ENCODE measurements at regions not wholly inside any gene's neighbourhood (a gene's known extent, or its start where the extent isn't known, plus 50 kb on each side); places are given as distances from the start of the nearest gene placed in this dataset.

DNA sequence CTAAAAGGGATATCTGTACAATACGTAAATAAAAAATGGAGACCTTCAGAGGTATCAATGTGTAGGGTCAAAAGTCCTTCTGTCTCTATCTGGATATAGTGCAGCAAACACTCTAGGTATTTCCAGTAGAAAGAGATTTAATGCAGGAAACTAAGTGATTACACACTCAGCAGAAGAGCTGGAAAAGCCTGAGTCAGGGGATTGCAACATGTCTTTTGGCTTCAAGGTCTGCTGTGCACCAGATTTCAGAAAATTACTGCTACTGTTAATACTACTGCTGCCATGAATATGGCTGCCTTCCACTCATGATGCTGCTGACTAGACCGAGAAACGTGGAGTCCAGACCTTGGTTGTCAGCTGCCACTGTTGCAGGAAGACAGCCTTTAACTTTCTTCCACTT lies 94.9 kb upstream of the DLX6 start:
- Histone ChIP-seq H4K20me1 (ENCODE audit: control insufficient read depth, insufficient read depth) (no peaks in the 10 kb centered on the region), H3K27me3 (replicated peaks in 1 of 2; ENCODE audit: control insufficient read depth in 2 of 2, insufficient read depth in 2 of 2, low read length in 1 of 2) (no peaks in the 10 kb centered on the region), H3K4me2 (ENCODE audit: control insufficient read depth, insufficient read depth) (no peak overlapping the region), H3K36me3 (ENCODE audit: control insufficient read depth in 2 of 2, insufficient read depth in 2 of 2, low read length in 1 of 2) (no peaks in the 10 kb centered on the region), H3K79me2 (ENCODE audit: control insufficient read depth, insufficient read depth, low read length) (no peaks in the 10 kb centered on the region), H3K9ac (ENCODE audit: control insufficient read depth, insufficient read depth, low read length) (no peak overlapping the region), H3K27ac (ENCODE audit: control insufficient read depth, insufficient read depth) (no peak overlapping the region), H3K4me1 (ENCODE audit: control insufficient read depth, insufficient read depth, low read length) (no peaks in the 10 kb centered on the region), H3K4me3 (no peak overlapping the region), H3K9me3 (replicated peaks; ENCODE audit: control insufficient read depth, insufficient read depth, low read length) (no peaks in the 10 kb centered on the region), H2AFZ (ENCODE audit: control insufficient read depth, low read depth, low read length) (no peak overlapping the region)
- ATAC-seq (no peak), DNase-seq (ENCODE audit: low read depth, low spot score) (no peak), FAIRE-seq (no peak)
- BruUV-seq (replicated peaks) = no TSS peak
- SMC1A ChIA-PET (ENCODE audit: uncharacterized antibody, unreplicated experiment) = no interaction called here
- CTCF ChIA-PET = no interaction called here
- RAD21 ChIA-PET (ENCODE audit: unreplicated experiment) = no interaction called here
- 19% methylated on average over 3 of the region's 3 CpGs for WGBS (ENCODE audit: insufficient coverage, insufficient replicate concordance, low lambda C conversion rate, missing lambda C conversion rate)
- TF ChIP-seq, protein P1, sequence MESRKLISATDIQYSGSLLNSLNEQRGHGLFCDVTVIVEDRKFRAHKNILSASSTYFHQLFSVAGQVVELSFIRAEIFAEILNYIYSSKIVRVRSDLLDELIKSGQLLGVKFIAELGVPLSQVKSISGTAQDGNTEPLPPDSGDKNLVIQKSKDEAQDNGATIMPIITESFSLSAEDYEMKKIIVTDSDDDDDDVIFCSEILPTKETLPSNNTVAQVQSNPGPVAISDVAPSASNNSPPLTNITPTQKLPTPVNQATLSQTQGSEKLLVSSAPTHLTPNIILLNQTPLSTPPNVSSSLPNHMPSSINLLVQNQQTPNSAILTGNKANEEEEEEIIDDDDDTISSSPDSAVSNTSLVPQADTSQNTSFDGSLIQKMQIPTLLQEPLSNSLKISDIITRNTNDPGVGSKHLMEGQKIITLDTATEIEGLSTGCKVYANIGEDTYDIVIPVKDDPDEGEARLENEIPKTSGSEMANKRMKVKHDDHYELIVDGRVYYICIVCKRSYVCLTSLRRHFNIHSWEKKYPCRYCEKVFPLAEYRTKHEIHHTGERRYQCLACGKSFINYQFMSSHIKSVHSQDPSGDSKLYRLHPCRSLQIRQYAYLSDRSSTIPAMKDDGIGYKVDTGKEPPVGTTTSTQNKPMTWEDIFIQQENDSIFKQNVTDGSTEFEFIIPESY (IDR thresholded peaks at IDR 0.05) = no peak
- TF ChIP-seq IRF4 (IDR thresholded peaks at IDR 0.05; ENCODE audit: low read depth, low read length) (no peak), ZNF687 (IDR thresholded peaks at IDR 0.05) (no peak), HDGF (IDR thresholded peaks at IDR 0.05) (no peak), CHD4 (IDR thresholded peaks at IDR 0.05) (no peak), KAT2A (conservative IDR thresholded peaks at IDR 0.05; ENCODE audit: control insufficient read depth, low read depth, low read length) (no peak), NFIC (IDR thresholded peaks at IDR 0.05; ENCODE audit: low read depth, low read length) (no peak), IKZF2 (IDR thresholded peaks at IDR 0.05) (no peak), ZNF24 (IDR thresholded peaks at IDR 0.05) (no peak), JUND (IDR thresholded peaks at IDR 0.05; ENCODE audit: low read depth, low read length) (no peak), SMAD1 (IDR thresholded peaks at IDR 0.05; ENCODE audit: low read depth, partially characterized antibody) (no peak), NFYA (IDR thresholded peaks at IDR 0.05; ENCODE audit: borderline replicate concordance, low read depth, low read length) (no peak), ATF7 (IDR thresholded peaks at IDR 0.05; ENCODE audit: low read depth) (no peak)
- TF ChIP-seq, protein P2, sequence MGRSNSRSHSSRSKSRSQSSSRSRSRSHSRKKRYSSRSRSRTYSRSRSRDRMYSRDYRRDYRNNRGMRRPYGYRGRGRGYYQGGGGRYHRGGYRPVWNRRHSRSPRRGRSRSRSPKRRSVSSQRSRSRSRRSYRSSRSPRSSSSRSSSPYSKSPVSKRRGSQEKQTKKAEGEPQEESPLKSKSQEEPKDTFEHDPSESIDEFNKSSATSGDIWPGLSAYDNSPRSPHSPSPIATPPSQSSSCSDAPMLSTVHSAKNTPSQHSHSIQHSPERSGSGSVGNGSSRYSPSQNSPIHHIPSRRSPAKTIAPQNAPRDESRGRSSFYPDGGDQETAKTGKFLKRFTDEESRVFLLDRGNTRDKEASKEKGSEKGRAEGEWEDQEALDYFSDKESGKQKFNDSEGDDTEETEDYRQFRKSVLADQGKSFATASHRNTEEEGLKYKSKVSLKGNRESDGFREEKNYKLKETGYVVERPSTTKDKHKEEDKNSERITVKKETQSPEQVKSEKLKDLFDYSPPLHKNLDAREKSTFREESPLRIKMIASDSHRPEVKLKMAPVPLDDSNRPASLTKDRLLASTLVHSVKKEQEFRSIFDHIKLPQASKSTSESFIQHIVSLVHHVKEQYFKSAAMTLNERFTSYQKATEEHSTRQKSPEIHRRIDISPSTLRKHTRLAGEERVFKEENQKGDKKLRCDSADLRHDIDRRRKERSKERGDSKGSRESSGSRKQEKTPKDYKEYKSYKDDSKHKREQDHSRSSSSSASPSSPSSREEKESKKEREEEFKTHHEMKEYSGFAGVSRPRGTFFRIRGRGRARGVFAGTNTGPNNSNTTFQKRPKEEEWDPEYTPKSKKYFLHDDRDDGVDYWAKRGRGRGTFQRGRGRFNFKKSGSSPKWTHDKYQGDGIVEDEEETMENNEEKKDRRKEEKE (IDR thresholded peaks at IDR 0.05) = no peak
- TF ChIP-seq, protein P3, sequence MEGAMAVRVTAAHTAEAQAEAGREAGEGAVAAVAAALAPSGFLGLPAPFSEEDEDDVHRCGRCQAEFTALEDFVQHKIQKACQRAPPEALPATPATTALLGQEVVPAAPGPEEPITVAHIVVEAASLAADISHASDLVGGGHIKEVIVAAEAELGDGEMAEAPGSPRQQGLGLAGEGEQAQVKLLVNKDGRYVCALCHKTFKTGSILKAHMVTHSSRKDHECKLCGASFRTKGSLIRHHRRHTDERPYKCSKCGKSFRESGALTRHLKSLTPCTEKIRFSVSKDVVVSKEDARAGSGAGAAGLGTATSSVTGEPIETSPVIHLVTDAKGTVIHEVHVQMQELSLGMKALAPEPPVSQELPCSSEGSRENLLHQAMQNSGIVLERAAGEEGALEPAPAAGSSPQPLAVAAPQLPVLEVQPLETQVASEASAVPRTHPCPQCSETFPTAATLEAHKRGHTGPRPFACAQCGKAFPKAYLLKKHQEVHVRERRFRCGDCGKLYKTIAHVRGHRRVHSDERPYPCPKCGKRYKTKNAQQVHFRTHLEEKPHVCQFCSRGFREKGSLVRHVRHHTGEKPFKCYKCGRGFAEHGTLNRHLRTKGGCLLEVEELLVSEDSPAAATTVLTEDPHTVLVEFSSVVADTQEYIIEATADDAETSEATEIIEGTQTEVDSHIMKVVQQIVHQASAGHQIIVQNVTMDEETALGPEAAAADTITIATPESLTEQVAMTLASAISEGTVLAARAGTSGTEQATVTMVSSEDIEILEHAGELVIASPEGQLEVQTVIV (IDR thresholded peaks at IDR 0.05; ENCODE audit: borderline replicate concordance, partially characterized antibody) = no peak
- POLR2A ChIA-PET = no interaction called here
- in situ Hi-C loops (cut with MboI) (no loop called here), intact Hi-C loops (cut with micrococcal nuclease; ENCODE audit: unreplicated experiment) (no loop called here)

All from GM12878 (cell line).